ENCODE measurements at regions not wholly inside any gene's neighbourhood (a gene's known extent, or its start where the extent isn't known, plus 50 kb on each side); places are given as distances from the start of the nearest gene placed in this dataset.
"Not testable (repeated sequence)": the region's sequence is repeated elsewhere in the genome, so short reads cannot be mapped to it uniquely, and the experiment has no call there.

DNA sequence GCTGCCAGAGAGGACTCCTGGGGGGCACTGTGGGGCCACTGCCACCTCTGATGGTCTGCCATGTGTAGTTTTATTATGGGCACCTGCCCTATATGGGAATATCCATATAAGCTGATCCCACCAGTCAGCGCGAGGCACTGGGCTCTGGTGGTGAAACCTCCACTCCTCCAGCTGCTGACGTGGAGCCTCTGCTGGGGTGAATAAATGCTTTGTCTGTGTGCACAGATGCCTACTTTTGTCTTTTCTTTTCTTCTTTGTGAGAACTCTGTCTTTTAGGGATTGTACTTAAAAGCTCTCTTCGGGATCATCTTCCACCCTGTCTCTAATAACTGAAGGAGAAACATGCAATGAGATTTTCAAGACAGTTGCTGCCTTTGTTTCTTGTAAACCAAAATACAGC is 68.9 kb upstream of the NCK2 start:
- Histone ChIP-seq H3K27me3 (ENCODE audit: insufficient read depth, low read length) (peaks cover 62% of the 10 kb centered on the region), H3K4me3 (ENCODE audit: low read depth, low read length) (no peak overlapping the region), H3K4me1 (ENCODE audit: control insufficient read depth, insufficient read depth, low read length, unreplicated experiment) (no peaks in the 10 kb centered on the region), H3K36me3 (ENCODE audit: insufficient read depth, low read length) (no peaks in the 10 kb centered on the region), H3K79me2 (ENCODE audit: control insufficient read depth, insufficient read depth, low read length, unreplicated experiment) (no peaks in the 10 kb centered on the region), H3K27ac (ENCODE audit: low read depth, low read length) (no peak overlapping the region), H2AFZ (ENCODE audit: low read length, unreplicated experiment) (no peak overlapping the region)

DNA sequence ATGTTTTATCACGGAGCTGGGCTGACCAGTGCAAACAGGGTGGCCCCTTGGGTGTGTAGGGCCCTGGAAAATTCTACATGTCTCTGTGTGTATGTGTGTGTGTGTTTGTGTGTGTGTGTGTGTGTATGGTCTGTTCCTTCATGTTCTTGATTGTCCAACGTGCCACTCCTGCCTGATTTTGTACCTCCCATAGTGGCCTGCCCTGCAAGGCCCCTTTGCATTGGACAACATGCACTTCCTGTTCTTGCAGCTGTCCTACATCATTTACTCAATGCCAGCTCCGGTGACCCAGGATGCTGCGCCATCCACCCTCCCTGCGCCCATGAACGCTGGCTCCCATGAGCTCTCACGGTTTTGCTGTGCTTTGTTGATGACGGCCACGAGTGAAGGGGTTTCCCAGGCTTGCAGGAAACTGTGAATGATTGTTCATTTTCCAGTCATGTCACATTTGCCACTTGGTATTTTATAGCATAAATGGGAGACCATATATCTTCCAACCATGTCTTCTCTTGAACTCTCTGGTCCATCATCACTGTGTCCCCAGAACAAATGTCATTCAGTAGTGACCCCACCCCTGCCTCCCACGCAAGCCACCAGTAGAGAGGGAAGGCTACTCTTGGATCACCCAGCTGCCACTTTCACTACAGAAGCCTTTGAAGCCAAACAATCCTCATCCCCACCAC is 69.7 kb upstream of the NCK2 start:
- no peak overlapping the region for H2AFZ ChIP-seq (ENCODE audit: low read length, unreplicated experiment)
- H3K27me3 ChIP-seq (ENCODE audit: insufficient read depth, low read length): peaks cover 58% of the 10 kb centered on the region
- no peaks in the 10 kb centered on the region for H3K4me1 ChIP-seq (ENCODE audit: control insufficient read depth, insufficient read depth, low read length, unreplicated experiment)
- H3K79me2 ChIP-seq (ENCODE audit: control insufficient read depth, insufficient read depth, low read length, unreplicated experiment): no peaks in the 10 kb centered on the region
- no peak overlapping the region for H3K27ac ChIP-seq (ENCODE audit: low read depth, low read length)
- no peak overlapping the region for H3K4me3 ChIP-seq (ENCODE audit: low read depth, low read length)
- H3K36me3 ChIP-seq (ENCODE audit: insufficient read depth, low read length): no peaks in the 10 kb centered on the region

DNA sequence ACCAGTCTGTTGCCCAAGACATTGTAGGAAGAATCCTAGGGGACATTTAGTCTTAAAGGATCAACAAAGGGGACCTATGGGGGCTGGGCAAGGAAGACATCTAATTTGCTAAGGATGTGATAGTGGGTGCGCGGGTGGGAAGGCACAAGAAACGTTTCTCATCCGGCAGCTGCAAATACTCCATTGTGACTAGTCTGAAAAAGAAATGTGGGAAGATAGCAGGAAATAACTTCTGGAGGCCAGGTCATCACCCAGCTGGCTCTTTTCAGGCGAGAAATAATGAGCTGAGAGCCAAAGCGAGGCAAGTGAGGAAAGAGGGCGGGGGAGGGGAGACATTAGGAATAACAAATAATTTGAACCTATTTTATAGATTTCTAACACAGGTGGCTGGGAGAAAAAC is 70.3 kb upstream of the NCK2 start:
- no peak overlapping the region for H2AFZ ChIP-seq (ENCODE audit: low read length, unreplicated experiment)
- H3K4me1 ChIP-seq (ENCODE audit: control insufficient read depth, insufficient read depth, low read length, unreplicated experiment): no peaks in the 10 kb centered on the region
- H3K27ac ChIP-seq (ENCODE audit: low read depth, low read length): no peak overlapping the region
- H3K27me3 ChIP-seq (ENCODE audit: insufficient read depth, low read length): peaks cover 56% of the 10 kb centered on the region
- H3K36me3 ChIP-seq (ENCODE audit: insufficient read depth, low read length): no peaks in the 10 kb centered on the region
- no peak overlapping the region for H3K4me3 ChIP-seq (ENCODE audit: low read depth, low read length)
- no peaks in the 10 kb centered on the region for H3K79me2 ChIP-seq (ENCODE audit: control insufficient read depth, insufficient read depth, low read length, unreplicated experiment)

DNA sequence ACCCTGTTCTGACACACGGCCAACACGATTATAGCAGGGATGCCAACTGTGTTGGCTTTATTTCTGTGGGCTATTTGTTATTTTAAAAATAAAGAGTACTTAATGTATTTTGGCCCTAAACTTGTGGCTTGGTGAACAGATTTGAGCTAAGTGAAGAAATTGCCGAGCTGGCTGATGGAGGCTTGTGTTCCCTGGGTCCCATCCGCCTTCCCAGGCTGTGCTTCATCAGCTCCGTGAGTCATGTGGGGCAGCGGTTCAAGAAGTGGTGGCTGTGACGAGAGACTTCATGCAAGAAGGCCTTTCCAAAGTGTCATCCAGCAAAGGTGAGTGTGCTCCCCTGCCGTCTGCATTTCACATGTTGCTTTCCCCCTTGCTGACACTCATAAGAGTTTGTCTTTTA is 73.6 kb upstream of the NCK2 start:
- Histone ChIP-seq H2AFZ (ENCODE audit: low read length, unreplicated experiment) (no peak overlapping the region), H3K79me2 (ENCODE audit: control insufficient read depth, insufficient read depth, low read length, unreplicated experiment) (no peaks in the 10 kb centered on the region)

DNA sequence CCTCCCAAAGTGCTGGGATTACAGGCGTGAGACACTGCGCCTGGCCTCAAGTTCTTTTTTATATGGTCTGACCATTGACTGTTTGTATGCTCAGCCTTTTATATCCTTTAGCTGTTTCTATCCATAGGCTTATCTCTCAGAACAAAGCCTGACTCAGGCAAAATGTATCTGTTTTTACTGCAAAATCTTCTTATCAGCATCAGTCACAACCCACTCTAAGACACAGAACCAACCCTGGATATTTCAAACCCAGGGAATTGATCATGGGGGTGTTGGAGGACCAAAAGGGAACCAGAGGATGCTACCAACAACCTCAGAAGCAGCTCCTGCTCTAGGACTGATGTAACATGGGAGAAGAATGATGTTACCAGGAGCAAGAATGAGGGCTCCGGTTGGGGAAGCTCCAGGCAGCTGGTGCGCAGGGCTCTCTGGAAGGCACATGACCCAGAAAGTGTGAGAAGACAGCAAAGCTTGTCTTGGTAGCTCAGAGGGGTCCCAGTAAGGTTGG is 75.3 kb upstream of the NCK2 start:
- no peaks in the 10 kb centered on the region for H3K4me1 ChIP-seq (ENCODE audit: control insufficient read depth, insufficient read depth, low read length, unreplicated experiment)
- peaks cover 24% of the 10 kb centered on the region; the same call in 1 of the 2 replicates for H3K27me3 ChIP-seq (ENCODE audit: insufficient read depth, low read length)

More for the DNA sequence above, 73.6 kb upstream of the NCK2 start:
- Histone ChIP-seq H3K4me1 (ENCODE audit: control insufficient read depth, insufficient read depth, low read length, unreplicated experiment) (no peaks in the 10 kb centered on the region), H3K4me3 (ENCODE audit: low read depth, low read length) (no peak overlapping the region), H3K36me3 (ENCODE audit: insufficient read depth, low read length) (no peaks in the 10 kb centered on the region), H3K27ac (ENCODE audit: low read depth, low read length) (no peak overlapping the region), H3K27me3 (ENCODE audit: insufficient read depth, low read length) (peaks cover 24% of the 10 kb centered on the region)

DNA sequence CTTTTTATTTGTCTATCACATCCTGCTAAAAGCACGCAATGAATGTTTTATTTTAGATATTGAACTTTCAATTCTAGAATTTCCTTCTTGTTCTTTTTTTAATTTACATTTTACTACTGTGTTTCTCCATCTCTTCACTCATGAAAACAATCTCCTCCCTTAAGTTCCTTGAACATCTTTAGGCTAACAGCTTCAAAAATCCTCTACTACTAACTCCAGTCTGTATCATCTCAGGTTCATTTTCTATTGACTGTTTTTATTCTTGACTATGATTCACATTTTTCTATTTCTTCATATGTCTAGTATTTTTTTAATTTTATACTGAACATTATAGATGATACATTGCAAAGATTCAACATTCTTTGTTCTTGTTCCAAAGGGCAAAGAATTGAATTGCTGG is 79.2 kb upstream of the NCK2 start:
- Histone ChIP-seq H3K4me3 (ENCODE audit: low read depth, low read length) (no peak overlapping the region), H3K79me2 (ENCODE audit: control insufficient read depth, insufficient read depth, low read length, unreplicated experiment) (no peaks in the 10 kb centered on the region), H3K27ac (ENCODE audit: low read depth, low read length) (no peak overlapping the region), H3K36me3 (ENCODE audit: insufficient read depth, low read length) (no peaks in the 10 kb centered on the region), H2AFZ (ENCODE audit: low read length, unreplicated experiment) (no peak overlapping the region), H3K27me3 (ENCODE audit: insufficient read depth, low read length) (peaks cover 43% of the 10 kb centered on the region), H3K4me1 (ENCODE audit: control insufficient read depth, insufficient read depth, low read length, unreplicated experiment) (no peaks in the 10 kb centered on the region)

More for the DNA sequence above, 75.3 kb upstream of the NCK2 start:
- Histone ChIP-seq H2AFZ (ENCODE audit: low read length, unreplicated experiment) (no peak overlapping the region), H3K36me3 (ENCODE audit: insufficient read depth, low read length) (no peaks in the 10 kb centered on the region), H3K4me3 (ENCODE audit: low read depth, low read length) (no peak overlapping the region), H3K79me2 (ENCODE audit: control insufficient read depth, insufficient read depth, low read length, unreplicated experiment) (no peaks in the 10 kb centered on the region), H3K27ac (ENCODE audit: low read depth, low read length) (no peak overlapping the region)

DNA sequence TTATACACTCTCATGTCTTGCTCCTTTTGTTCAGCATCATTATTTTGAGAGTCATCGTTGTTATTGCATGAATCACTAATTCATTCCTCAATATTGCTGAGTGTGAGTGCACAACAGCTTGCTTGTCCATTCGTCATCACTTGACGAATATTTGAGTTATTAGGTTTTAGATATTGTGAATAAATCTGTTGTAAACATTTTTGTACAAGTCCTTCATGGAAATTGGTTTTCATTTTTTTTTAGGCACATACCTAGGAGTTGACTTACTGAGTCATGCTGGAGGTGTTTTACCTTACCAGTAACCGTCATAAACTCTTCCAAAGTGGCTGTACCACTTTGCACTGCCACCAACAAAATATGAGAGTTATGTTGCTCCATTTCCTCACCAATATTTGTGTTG is 84.2 kb upstream of the NCK2 start:
- Histone ChIP-seq H3K4me3 (ENCODE audit: low read depth, low read length) (no peak overlapping the region), H3K4me1 (ENCODE audit: control insufficient read depth, insufficient read depth, low read length, unreplicated experiment) (no peaks in the 10 kb centered on the region), H3K27me3 (ENCODE audit: insufficient read depth, low read length) (peaks cover 58% of the 10 kb centered on the region), H3K36me3 (ENCODE audit: insufficient read depth, low read length) (no peaks in the 10 kb centered on the region), H3K27ac (ENCODE audit: low read depth, low read length) (no peak overlapping the region), H3K79me2 (ENCODE audit: control insufficient read depth, insufficient read depth, low read length, unreplicated experiment) (no peaks in the 10 kb centered on the region), H2AFZ (ENCODE audit: low read length, unreplicated experiment) (no peak overlapping the region)

DNA sequence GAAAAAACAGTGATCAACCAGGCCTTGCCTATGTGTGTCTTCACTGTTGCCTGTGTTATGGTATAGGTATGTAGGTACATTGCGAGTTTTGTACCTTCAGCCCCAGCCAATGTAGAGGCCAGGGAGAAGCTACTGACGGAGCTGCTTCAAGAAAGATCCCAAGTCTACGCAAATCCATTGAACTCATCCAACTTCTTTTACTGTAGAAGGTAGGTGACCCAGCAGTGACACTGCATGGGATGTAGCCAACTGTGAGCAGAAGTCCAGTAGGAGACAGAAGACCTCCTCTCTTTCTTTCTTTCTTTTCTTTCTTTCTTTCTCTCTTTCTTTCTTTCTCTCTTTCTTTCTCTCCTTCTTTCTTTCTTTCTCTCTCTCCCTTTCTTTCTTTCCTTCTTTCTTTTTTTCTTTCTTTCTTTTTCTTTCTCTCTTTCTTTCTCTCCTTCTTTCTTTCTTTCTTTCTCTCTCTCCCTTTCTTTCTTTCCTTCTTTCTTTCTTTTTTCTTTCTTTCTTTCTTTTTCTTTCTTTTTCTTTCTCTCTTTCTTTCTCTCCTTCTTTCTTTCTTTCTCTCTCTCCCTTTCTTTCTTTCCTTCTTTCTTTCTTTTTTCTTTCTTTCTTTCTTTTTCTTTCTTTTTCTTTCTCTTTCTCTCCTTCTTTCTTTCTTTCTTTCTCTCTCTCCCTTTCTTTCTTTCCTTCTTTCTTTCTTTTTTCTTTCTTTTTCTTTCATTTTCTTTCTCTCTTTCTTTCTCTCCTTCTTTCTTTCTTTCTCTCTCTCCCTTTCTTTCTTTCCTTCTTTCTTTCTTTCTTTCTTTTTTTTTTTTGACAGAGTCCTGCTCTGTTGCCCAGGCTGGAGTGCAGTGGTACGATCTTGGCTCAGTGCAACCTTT is 88.7 kb upstream of the NCK2 start:
- not testable (repeated sequence) for H3K4me3 ChIP-seq (ENCODE audit: low read depth, low read length); H2AFZ ChIP-seq (ENCODE audit: low read length, unreplicated experiment); H3K4me1 ChIP-seq (ENCODE audit: control insufficient read depth, insufficient read depth, low read length, unreplicated experiment)

DNA sequence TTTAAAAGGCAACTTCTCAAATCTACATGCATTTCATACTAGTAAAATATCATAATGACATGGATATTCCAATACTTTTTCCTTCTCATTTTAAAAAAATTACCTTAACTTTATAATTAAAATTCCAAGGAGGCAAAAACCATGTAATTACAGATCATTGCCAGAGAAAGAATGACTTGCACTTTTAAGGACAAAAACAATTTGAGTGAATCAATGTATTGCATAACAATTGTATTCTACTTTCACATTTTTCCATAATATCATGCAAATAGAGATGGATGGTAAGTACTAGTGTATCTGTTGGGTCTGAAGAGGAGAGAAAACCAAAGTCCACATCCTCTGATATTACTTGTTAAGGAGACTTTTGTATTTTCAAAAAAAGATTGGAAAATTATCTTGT is 89.5 kb upstream of the NCK2 start:
- no peaks in the 10 kb centered on the region for H3K4me1 ChIP-seq (ENCODE audit: control insufficient read depth, insufficient read depth, low read length, unreplicated experiment)
- no peak overlapping the region for H3K27ac ChIP-seq (ENCODE audit: low read depth, low read length)
- no peaks in the 10 kb centered on the region for H3K36me3 ChIP-seq (ENCODE audit: insufficient read depth, low read length)
- no peak overlapping the region for H2AFZ ChIP-seq (ENCODE audit: low read length, unreplicated experiment)
- peaks cover 24% of the 10 kb centered on the region for H3K27me3 ChIP-seq (ENCODE audit: insufficient read depth, low read length)
- H3K79me2 ChIP-seq (ENCODE audit: control insufficient read depth, insufficient read depth, low read length, unreplicated experiment): no peaks in the 10 kb centered on the region
- no peak overlapping the region for H3K4me3 ChIP-seq (ENCODE audit: low read depth, low read length)

More for the DNA sequence above, 88.7 kb upstream of the NCK2 start:
- H3K79me2 ChIP-seq (ENCODE audit: control insufficient read depth, insufficient read depth, low read length, unreplicated experiment); H3K27ac ChIP-seq (ENCODE audit: low read depth, low read length); H3K36me3 ChIP-seq (ENCODE audit: insufficient read depth, low read length): not testable (repeated sequence)
- H3K27me3 ChIP-seq (ENCODE audit: insufficient read depth, low read length): peaks cover 29% of the 10 kb centered on the region

DNA sequence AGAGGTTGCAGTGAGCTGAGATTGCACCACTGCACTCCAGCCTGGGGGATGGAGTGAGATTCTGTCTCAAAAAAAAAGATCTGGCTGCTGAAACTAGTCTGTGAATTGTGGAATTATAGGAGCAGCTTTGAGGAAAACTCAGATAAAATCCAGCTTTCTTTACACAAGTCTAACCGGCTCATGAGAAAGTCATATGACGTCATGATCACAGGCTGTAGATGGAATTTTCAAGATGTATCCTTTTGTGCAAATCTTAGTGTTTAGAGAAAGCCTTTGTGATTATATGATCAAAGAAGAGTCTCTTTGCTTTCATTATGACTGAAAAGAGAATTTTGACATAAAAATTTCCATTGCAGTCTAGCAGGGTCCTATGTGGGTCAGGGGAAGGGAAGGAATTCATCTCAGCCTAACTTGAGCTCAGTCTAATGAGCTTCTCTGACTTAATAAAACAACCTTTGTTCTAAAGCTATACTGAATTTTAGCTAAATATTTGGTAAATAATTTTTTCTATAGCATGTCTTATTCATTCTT is 90.2 kb upstream of the NCK2 start:
- Histone ChIP-seq H3K4me1 (ENCODE audit: control insufficient read depth, insufficient read depth, low read length, unreplicated experiment) (no peaks in the 10 kb centered on the region), H3K36me3 (ENCODE audit: insufficient read depth, low read length) (no peaks in the 10 kb centered on the region), H3K27ac (ENCODE audit: low read depth, low read length) (no peak overlapping the region), H3K79me2 (ENCODE audit: control insufficient read depth, insufficient read depth, low read length, unreplicated experiment) (no peaks in the 10 kb centered on the region), H3K4me3 (ENCODE audit: low read depth, low read length) (no peak overlapping the region), H3K27me3 (ENCODE audit: insufficient read depth, low read length) (peaks cover 17% of the 10 kb centered on the region), H2AFZ (ENCODE audit: low read length, unreplicated experiment) (no peak overlapping the region)
